HepG2 (cell line): ENCODE measurements at regions not wholly inside any gene's neighbourhood (a gene's known extent, or its start where the extent isn't known, plus 50 kb on each side); places are given as distances from the start of the nearest gene placed in this dataset.

ENCODE experiments used
- ATAC-seq: fragments of 200-7000 bp; cut with Tn5 transposase; 3 replicates; pipeline ENCODE4 v1.9.1; 2020; ENCODE audit warnings: mild to moderate bottlenecking, moderate library complexity
- BruUV-seq: library from RNA; stranded (reverse); fragments of 400-500 nt; replicated peaks from 2 replicates; lab custom pipeline; 2021; lab: Mats Ljungman, UMichigan
- CTCF ChIA-PET: fragments of 300-600 bp; formaldehyde crosslinking; extraction: SDS; loops from one replicate; lab custom pipeline; 2021; ENCODE audit warnings: low total read pairs, inconsistent platforms, low intra/inter-chr PET ratio; lab: Yijun Ruan, JAX
- POLR2A ChIA-PET: fragments of 350-600 bp; sonication (Branson Sonifier 250); formaldehyde crosslinking; loops from one replicate; lab custom pipeline; 2020; ENCODE audit warnings: antibody characterized with exemption, inconsistent platforms; lab: Yijun Ruan, JAX
- DNase-seq: peaks from one replicate; pipeline ENCODE4 v3.0.0-alpha.2; 2015; ENCODE audit warnings: low spot score
- FAIRE-seq: peaks from 3 replicates; lab custom pipeline; 2011; peaks lifted over from hg19 to GRCh38; lab: Jason Lieb, UNC
- H2AFZ ChIP-seq: one replicate; pipeline ENCODE4 v1.6.1; 2011; ENCODE audit warnings: low read length, inconsistent platforms
- H3K27ac ChIP-seq: fragments of 300-600 bp; 3 replicates; pipeline ENCODE4 v1.8.0; 2011; ENCODE audit warnings: mixed run types, mild to moderate bottlenecking, mixed read lengths, low read length, inconsistent platforms; ENCODE audit not compliant: insufficient read depth; ENCODE audit errors: extremely low read length
- H3K27me3 ChIP-seq, 2 experiments: fragments of 200-600 bp in 1 of 2; 2 replicates in 1 of 2; 3 replicates in 1 of 2; pipeline versions ENCODE4 v1.6.0 to v1.8.0; 2011; ENCODE audit warnings: low read length in 2 of 2, mild to moderate bottlenecking in 2 of 2, moderate library complexity in 2 of 2, inconsistent platforms in 1 of 2; ENCODE audit not compliant: insufficient read depth in 2 of 2, control insufficient read depth in 1 of 2
- H3K36me3 ChIP-seq, 2 experiments: fragments of 200-600 bp in 1 of 2; replicated peaks in 1 of 2; 2 replicates in 1 of 2; 3 replicates in 1 of 2; pipeline versions ENCODE4 v1.5.1 to v1.8.0; 2011; ENCODE audit warnings: low read length in 2 of 2, inconsistent platforms in 1 of 2; ENCODE audit not compliant: insufficient read depth in 2 of 2, control insufficient read depth in 1 of 2
- H3K4me1 ChIP-seq: 2 replicates; pipeline ENCODE4 v1.5.1; 2012; ENCODE audit warnings: low read length, inconsistent platforms; ENCODE audit not compliant: insufficient read depth
- H3K4me2 ChIP-seq: 2 replicates; pipeline ENCODE4 v1.6.0; 2011; ENCODE audit warnings: low read depth, low read length, inconsistent platforms
- H3K4me3 ChIP-seq, 3 experiments: fragments of 200-600 bp in 1 of 3; sonication (generic), shearing (Covaris generic) in 1 of 3; replicated peaks in 1 of 3; 2 replicates each; pipeline ENCODE4 v1.5.1; 2011 to 2016; ENCODE audit warnings: low read length in 3 of 3, inconsistent platforms in 2 of 3, low read depth in 2 of 3, mild to moderate bottlenecking in 2 of 3, control low read depth in 1 of 3, mixed read lengths in 1 of 3; ENCODE audit not compliant: insufficient read depth in 1 of 3
- H3K79me2 ChIP-seq: one replicate; pipeline ENCODE4 v1.6.1; 2011; ENCODE audit warnings: low read length, inconsistent platforms; ENCODE audit not compliant: insufficient read depth
- H3K9ac ChIP-seq: 2 replicates; pipeline ENCODE4 v1.6.0; 2011; ENCODE audit warnings: mild to moderate bottlenecking, low read depth, low read length, inconsistent platforms; ENCODE audit not compliant: insufficient read depth
- H3K9me3 ChIP-seq: 2 replicates; pipeline ENCODE4 v1.5.1; 2012; ENCODE audit warnings: mild to moderate bottlenecking, low read length
- H4K20me1 ChIP-seq: 2 replicates; pipeline ENCODE4 v1.6.0; 2011; ENCODE audit warnings: inconsistent platforms, mild to moderate bottlenecking, low read length, moderate library complexity; ENCODE audit not compliant: insufficient read depth
- ATF1 ChIP-seq: IDR thresholded peaks from 2 replicates; pipeline ENCODE4 v1.6.1; 2016; ENCODE audit warnings: mild to moderate bottlenecking, control low read depth
- GABPB1 ChIP-seq: IDR thresholded peaks from 2 replicates; pipeline ENCODE4 v1.6.1; 2016; ENCODE audit warnings: mild to moderate bottlenecking, missing genetic modification reagents, moderate library complexity, missing compliant biosample characterization
- MTA3 ChIP-seq: sonication (generic); formaldehyde crosslinking; IDR thresholded peaks from 2 replicates; pipeline ENCODE4 v1.4.0; 2020; ENCODE audit warnings: missing genetic modification reagents
- MXI1 ChIP-seq: IDR thresholded peaks from 3 replicates; pipeline ENCODE4 v1.6.1; 2012; ENCODE audit warnings: low read depth, low read length, inconsistent platforms, borderline replicate concordance
- NR2C2 ChIP-seq: sonication (generic); formaldehyde crosslinking; IDR thresholded peaks from 2 replicates; pipeline ENCODE4 v1.4.0; 2020; ENCODE audit warnings: missing genetic modification reagents, mild to moderate bottlenecking, moderate library complexity, borderline replicate concordance
- POGZ ChIP-seq: sonication (generic); formaldehyde crosslinking; IDR thresholded peaks from 2 replicates; pipeline ENCODE4 v1.4.0; 2020; ENCODE audit warnings: mild to moderate bottlenecking, missing genetic modification reagents
- RBM22 ChIP-seq: fragments of 200-400 bp; formaldehyde crosslinking; optimal IDR thresholded peaks from 2 replicates; pipeline ENCODE3; 2017; ENCODE audit warnings: mild to moderate bottlenecking, low read length, moderate library complexity
- RORA ChIP-seq: sonication (generic); formaldehyde crosslinking; IDR thresholded peaks from 2 replicates; pipeline ENCODE4 v1.5.0; 2020; ENCODE audit warnings: mild to moderate bottlenecking, missing genetic modification reagents, moderate library complexity
- ZFP37 ChIP-seq: sonication (generic); formaldehyde crosslinking; IDR thresholded peaks from 2 replicates; pipeline ENCODE4 v1.4.0; 2020; ENCODE audit warnings: missing genetic modification reagents, borderline replicate concordance
- ZNF350 ChIP-seq: sonication (generic); formaldehyde crosslinking; IDR thresholded peaks from 2 replicates; pipeline ENCODE4 v1.4.0; 2020; ENCODE audit warnings: mild to moderate bottlenecking, low read depth, missing genetic modification reagents, borderline replicate concordance
- ZNF430 ChIP-seq: sonication (generic); formaldehyde crosslinking; IDR thresholded peaks from 2 replicates; pipeline ENCODE4 v1.9.0; 2021; ENCODE audit warnings: mild to moderate bottlenecking, missing genetic modification reagents
- ZNF674 ChIP-seq: sonication (generic); formaldehyde crosslinking; IDR thresholded peaks from 2 replicates; pipeline ENCODE4 v1.5.0; 2020; ENCODE audit warnings: low read depth, mild to moderate bottlenecking, missing genetic modification reagents
- ZSCAN31 ChIP-seq: sonication (generic); formaldehyde crosslinking; IDR thresholded peaks from 2 replicates; pipeline ENCODE4 v1.5.0; 2020; ENCODE audit warnings: low read depth, mild to moderate bottlenecking, missing genetic modification reagents
- WGBS: methylation state at CpG from one replicate; pipeline ENCODE4 v1.1.6; 2017; ENCODE audit warnings: low lambda C conversion rate; 5-methylcytosine and 5-hydroxymethylcytosine counted together
- in situ Hi-C: cut with HindIII; loops from 2 replicates; pipeline ENCODE4 v1.10.0; 2017; ENCODE audit warnings: low pct_unique_long_range_greater_than_20kb; ENCODE audit not compliant: extremely low pct_ligation_motif_present
- intact Hi-C: fragments of 100-400 bp; cut with micrococcal nuclease; formaldehyde crosslinking; loops from one replicate; pipeline ENCODE4 v1.10.0; 2022; ENCODE audit not compliant: unreplicated experiment
- TF ChIP-seq, protein P1 (sequence below): sonication (generic); formaldehyde crosslinking; IDR thresholded peaks from 2 replicates; pipeline ENCODE4 v1.5.1; 2020; ENCODE audit warnings: mild to moderate bottlenecking, missing genetic modification reagents, moderate library complexity
- TF ChIP-seq, protein P2 (sequence below): sonication (generic); formaldehyde crosslinking; IDR thresholded peaks from 2 replicates; pipeline ENCODE4 v1.5.0; 2020; ENCODE audit warnings: mild to moderate bottlenecking, missing genetic modification reagents
- TF ChIP-seq, protein P3 (sequence below): sonication (generic); formaldehyde crosslinking; IDR thresholded peaks from 2 replicates; pipeline ENCODE4 v1.4.0; 2020; ENCODE audit warnings: missing genetic modification reagents

DNA sequence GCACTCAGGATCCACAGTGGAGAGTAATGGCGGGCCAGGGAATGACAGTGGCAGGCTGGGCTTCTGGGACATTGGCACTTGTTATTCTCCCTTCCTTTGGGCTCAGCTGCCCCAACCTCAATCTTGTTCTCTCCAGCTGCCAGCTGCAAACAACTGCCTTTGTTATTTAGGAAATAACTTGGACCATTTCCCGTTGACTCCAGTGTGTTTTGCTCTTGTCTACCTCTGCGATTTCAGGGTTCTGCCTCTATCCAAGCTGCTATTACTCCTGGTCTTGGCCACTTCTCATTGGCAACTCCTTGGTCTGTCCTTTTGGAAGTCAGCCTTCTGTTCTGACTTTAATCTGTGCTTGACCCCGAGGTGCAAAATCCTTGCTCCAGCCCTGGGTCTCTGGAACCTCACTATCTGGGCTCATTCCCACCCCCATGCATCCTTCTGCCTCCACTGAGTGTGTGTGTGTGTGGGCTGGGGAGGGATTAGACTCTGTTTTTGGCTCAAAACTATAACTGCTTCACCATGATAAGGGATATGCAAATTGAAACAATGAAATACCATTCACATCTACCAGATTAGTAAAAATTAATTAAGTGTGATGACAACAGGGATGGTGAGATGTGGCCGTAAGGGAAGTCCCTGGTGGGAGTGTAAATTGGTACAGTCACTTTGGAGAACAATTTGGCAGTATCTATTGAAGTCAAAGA lies 134.1 kb upstream of the CXCR4 start (continued):
- TF ChIP-seq NR2C2 (CRISPR knock-in tag), result no peak
- TF ChIP-seq ZNF674, result no peak
- TF ChIP-seq MTA3 (CRISPR knock-in tag), result no peak
- TF ChIP-seq, protein P1, sequence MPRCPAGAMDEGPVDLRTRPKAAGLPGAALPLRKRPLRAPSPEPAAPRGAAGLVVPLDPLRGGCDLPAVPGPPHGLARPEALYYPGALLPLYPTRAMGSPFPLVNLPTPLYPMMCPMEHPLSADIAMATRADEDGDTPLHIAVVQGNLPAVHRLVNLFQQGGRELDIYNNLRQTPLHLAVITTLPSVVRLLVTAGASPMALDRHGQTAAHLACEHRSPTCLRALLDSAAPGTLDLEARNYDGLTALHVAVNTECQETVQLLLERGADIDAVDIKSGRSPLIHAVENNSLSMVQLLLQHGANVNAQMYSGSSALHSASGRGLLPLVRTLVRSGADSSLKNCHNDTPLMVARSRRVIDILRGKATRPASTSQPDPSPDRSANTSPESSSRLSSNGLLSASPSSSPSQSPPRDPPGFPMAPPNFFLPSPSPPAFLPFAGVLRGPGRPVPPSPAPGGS (CRISPR knock-in tag), result no peak
- no peak for TF ChIP-seq ZFP37 (CRISPR knock-in tag)
- TF ChIP-seq, protein P2, sequence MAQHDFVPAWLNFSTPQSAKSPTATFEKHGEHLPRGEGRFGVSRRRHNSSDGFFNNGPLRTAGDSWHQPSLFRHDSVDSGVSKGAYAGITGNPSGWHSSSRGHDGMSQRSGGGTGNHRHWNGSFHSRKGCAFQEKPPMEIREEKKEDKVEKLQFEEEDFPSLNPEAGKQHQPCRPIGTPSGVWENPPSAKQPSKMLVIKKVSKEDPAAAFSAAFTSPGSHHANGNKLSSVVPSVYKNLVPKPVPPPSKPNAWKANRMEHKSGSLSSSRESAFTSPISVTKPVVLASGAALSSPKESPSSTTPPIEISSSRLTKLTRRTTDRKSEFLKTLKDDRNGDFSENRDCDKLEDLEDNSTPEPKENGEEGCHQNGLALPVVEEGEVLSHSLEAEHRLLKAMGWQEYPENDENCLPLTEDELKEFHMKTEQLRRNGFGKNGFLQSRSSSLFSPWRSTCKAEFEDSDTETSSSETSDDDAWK (CRISPR knock-in tag), result no peak
- no peak for TF ChIP-seq RORA

DNA sequence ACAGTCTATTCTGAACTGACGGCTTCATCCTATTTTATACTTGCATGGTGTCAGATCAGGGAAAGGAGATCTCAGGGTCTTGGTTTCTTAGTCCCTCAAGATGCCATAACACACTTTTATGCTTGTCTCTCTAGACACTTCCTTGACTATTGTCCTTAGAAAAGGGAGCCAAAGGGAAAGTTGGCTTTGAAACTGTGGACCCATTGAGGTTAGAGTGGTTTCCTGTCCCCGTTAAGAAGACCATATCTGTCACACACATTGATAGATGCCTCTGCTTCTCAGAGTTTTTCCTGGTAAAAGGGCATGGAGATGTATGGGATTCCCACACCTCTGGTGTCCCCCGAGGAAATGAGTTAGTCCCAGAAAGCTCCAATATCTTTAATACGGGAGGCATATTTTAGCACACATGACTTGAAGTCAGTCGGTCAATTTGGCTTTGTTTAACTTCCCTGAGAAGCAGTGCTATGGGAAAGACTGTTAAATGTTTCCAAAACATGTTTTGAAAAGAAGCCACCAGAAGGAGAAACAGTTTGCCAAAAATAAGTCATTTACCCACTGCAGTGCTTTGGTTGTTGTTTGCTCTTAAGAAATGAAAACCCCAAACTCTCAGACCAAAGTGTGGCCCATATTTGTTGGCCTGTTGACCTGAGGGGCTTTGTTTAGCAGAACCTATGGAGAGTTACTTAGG lies 133.4 kb upstream of the CXCR4 start:
- intact Hi-C loops (no loop called here), in situ Hi-C loops (no loop called here)
- BruUV-seq, result no TSS peak
- Histone ChIP-seq H3K79me2 (no peaks in the 10 kb centered on the region), H3K9me3 (no peaks in the 10 kb centered on the region), H2AFZ (no peak overlapping the region), H3K4me3 (no peak overlapping the region), H3K4me2 (no peak overlapping the region), H3K27ac (no peak overlapping the region), H3K9ac (no peak overlapping the region), H3K36me3 (no peaks in the 10 kb centered on the region), H4K20me1 (no peaks in the 10 kb centered on the region), H3K4me1 (peaks cover 11% of the 10 kb centered on the region), H3K27me3 (no peaks in the 10 kb centered on the region)
- CTCF ChIA-PET, result no interaction called here
- no peak for FAIRE-seq
- DNase-seq, result no peak
- no peak for ATAC-seq
- WGBS, result 44% methylated on average over 5 of the region's 5 CpGs
- POLR2A ChIA-PET, result no interaction called here
- TF ChIP-seq, protein P3, sequence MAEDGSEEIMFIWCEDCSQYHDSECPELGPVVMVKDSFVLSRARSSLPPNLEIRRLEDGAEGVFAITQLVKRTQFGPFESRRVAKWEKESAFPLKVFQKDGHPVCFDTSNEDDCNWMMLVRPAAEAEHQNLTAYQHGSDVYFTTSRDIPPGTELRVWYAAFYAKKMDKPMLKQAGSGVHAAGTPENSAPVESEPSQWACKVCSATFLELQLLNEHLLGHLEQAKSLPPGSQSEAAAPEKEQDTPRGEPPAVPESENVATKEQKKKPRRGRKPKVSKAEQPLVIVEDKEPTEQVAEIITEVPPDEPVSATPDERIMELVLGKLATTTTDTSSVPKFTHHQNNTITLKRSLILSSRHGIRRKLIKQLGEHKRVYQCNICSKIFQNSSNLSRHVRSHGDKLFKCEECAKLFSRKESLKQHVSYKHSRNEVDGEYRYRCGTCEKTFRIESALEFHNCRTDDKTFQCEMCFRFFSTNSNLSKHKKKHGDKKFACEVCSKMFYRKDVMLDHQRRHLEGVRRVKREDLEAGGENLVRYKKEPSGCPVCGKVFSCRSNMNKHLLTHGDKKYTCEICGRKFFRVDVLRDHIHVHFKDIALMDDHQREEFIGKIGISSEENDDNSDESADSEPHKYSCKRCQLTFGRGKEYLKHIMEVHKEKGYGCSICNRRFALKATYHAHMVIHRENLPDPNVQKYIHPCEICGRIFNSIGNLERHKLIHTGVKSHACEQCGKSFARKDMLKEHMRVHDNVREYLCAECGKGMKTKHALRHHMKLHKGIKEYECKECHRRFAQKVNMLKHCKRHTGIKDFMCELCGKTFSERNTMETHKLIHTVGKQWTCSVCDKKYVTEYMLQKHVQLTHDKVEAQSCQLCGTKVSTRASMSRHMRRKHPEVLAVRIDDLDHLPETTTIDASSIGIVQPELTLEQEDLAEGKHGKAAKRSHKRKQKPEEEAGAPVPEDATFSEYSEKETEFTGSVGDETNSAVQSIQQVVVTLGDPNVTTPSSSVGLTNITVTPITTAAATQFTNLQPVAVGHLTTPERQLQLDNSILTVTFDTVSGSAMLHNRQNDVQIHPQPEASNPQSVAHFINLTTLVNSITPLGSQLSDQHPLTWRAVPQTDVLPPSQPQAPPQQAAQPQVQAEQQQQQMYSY (CRISPR knock-in tag), result no peak
- TF ChIP-seq ZSCAN31 (CRISPR knock-in tag), result no peak
- no peak for TF ChIP-seq POGZ
- TF ChIP-seq MXI1, result no peak
- TF ChIP-seq ATF1 (CRISPR knock-in tag), result no peak
- TF ChIP-seq ZNF350, result no peak
- no peak for TF ChIP-seq RBM22
- no peak for TF ChIP-seq GABPB1 (CRISPR knock-in tag)
- TF ChIP-seq ZNF430 (CRISPR knock-in tag), result no peak
